MM.1S (cell line): ENCODE measurements at regions not wholly inside any gene's neighbourhood (a gene's known extent, or its start where the extent isn't known, plus 50 kb on each side); places are given as distances from the start of the nearest gene placed in this dataset.

Source experiments
- DNase-seq: peaks from one replicate; pipeline ENCODE4 v3.0.0-alpha.2; 2015
- H2AFZ ChIP-seq: fragments of 300-600 bp; sonication (generic); 2 replicates; pipeline ENCODE4 v1.6.0; 2016; ENCODE audit warnings: antibody characterized with exemption, low read length
- H3F3A ChIP-seq: fragments of 300-600 bp; sonication (generic); 2 replicates; pipeline ENCODE4 v1.6.1; 2016; ENCODE audit warnings: mild to moderate bottlenecking, antibody characterized with exemption, low read length, moderate library complexity, mixed read lengths; ENCODE audit not compliant: insufficient read depth
- H3K27ac ChIP-seq: fragments of 300-600 bp; sonication (generic); 2 replicates; pipeline ENCODE4 v1.5.1; 2016; ENCODE audit warnings: mild to moderate bottlenecking, low read length
- H3K27me3 ChIP-seq: fragments of 300-600 bp; sonication (generic); replicated peaks from 2 replicates; pipeline ENCODE4 v1.6.0; 2016; ENCODE audit warnings: low read length; ENCODE audit not compliant: insufficient read depth
- H3K36me3 ChIP-seq: fragments of 300-600 bp; sonication (generic); replicated peaks from 2 replicates; pipeline ENCODE4 v1.6.1; 2016; ENCODE audit warnings: mild to moderate bottlenecking, low read length, mixed read lengths; ENCODE audit not compliant: insufficient read depth
- H3K4me1 ChIP-seq: fragments of 300-600 bp; sonication (generic); 2 replicates; pipeline ENCODE4 v1.6.1; 2016; ENCODE audit warnings: low read length, mixed read lengths
- H3K4me2 ChIP-seq: fragments of 300-600 bp; sonication (generic); 2 replicates; pipeline ENCODE4 v1.6.0; 2016; ENCODE audit warnings: low read depth, low read length
- H3K4me3 ChIP-seq: fragments of 300-600 bp; sonication (generic); 2 replicates; pipeline ENCODE4 v1.5.1; 2016; ENCODE audit warnings: low read length, mixed read lengths
- H3K79me2 ChIP-seq: fragments of 300-600 bp; sonication (generic); 2 replicates; pipeline ENCODE4 v1.6.1; 2016; ENCODE audit warnings: mixed run types, low read length, mixed read lengths
- H3K9ac ChIP-seq: fragments of 300-600 bp; sonication (generic); 2 replicates; pipeline ENCODE4 v1.6.1; 2016; ENCODE audit warnings: low read length, mixed read lengths
- H3K9me2 ChIP-seq: fragments of 300-600 bp; sonication (generic); replicated peaks from 2 replicates; pipeline ENCODE4 v1.6.1; 2016; ENCODE audit warnings: mild to moderate bottlenecking, low read length, mixed read lengths; ENCODE audit not compliant: insufficient read depth
- H3K9me3 ChIP-seq: fragments of 300-600 bp; sonication (generic); replicated peaks from 2 replicates; pipeline ENCODE4 v1.6.1; 2016; ENCODE audit warnings: mild to moderate bottlenecking, low read length, mixed read lengths; ENCODE audit not compliant: insufficient read depth
- H4K20me1 ChIP-seq: fragments of 300-600 bp; sonication (generic); 2 replicates; pipeline ENCODE4 v1.6.1; 2016; ENCODE audit warnings: mild to moderate bottlenecking, low read length, moderate library complexity, mixed read lengths; ENCODE audit not compliant: insufficient read depth
- EZH2 ChIP-seq: fragments of 300-600 bp; sonication (generic); optimal IDR thresholded peaks from 2 replicates; pipeline ENCODE3; 2017; ENCODE audit warnings: low read depth, mild to moderate bottlenecking, antibody characterized with exemption, low read length, mixed read lengths
- EZH2phosphoT487 ChIP-seq: fragments of 300-600 bp; sonication (generic); IDR thresholded peaks from 2 replicates; pipeline ENCODE4 v1.6.1; 2018; ENCODE audit warnings: antibody characterized with exemption, low read length
- TF ChIP-seq, protein P1 (sequence below): fragments of 300-600 bp; sonication (generic); IDR thresholded peaks from 2 replicates; pipeline ENCODE4 v1.5.1; 2016; ENCODE audit warnings: antibody characterized with exemption, low read length, mixed read lengths

DNA sequence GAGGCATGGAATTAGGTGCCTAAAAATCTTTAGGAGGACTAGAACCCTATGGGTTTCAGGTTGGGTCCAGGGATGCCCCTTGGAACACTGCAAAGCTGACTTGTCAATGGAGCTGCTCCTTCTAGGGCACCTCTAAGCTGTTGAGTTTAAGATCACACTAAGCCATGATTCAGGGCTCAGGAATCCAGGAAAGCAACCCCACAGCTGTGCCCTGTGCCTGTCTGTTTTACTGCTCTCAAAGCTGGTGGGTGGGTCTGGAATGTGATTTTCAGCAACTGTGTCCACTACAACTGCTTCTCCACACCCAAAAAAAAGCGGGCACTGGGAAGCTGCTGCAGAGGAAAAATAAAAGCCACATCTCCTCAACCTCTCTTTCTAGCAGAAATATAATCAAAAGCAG, 310.4 kb upstream of the MOCS1 start:
- DNase-seq, result no peak
- no peaks in the 10 kb centered on the region for H3K79me2 ChIP-seq
- no peak overlapping the region for H3K4me3 ChIP-seq
- H3K4me1 ChIP-seq, result no peaks in the 10 kb centered on the region
- H4K20me1 ChIP-seq, result no peaks in the 10 kb centered on the region
- H3K4me2 ChIP-seq, result no peak overlapping the region
- no peaks in the 10 kb centered on the region for H3K9me3 ChIP-seq
- no peak overlapping the region for H2AFZ ChIP-seq
- H3K36me3 ChIP-seq, result no peaks in the 10 kb centered on the region
- no peak overlapping the region for H3K27ac ChIP-seq
- H3K9me2 ChIP-seq, result no peaks in the 10 kb centered on the region
- no peak overlapping the region for H3K9ac ChIP-seq
- H3K27me3 ChIP-seq, result no peaks in the 10 kb centered on the region
- no peak for TF ChIP-seq EZH2
- TF ChIP-seq, protein P1, sequence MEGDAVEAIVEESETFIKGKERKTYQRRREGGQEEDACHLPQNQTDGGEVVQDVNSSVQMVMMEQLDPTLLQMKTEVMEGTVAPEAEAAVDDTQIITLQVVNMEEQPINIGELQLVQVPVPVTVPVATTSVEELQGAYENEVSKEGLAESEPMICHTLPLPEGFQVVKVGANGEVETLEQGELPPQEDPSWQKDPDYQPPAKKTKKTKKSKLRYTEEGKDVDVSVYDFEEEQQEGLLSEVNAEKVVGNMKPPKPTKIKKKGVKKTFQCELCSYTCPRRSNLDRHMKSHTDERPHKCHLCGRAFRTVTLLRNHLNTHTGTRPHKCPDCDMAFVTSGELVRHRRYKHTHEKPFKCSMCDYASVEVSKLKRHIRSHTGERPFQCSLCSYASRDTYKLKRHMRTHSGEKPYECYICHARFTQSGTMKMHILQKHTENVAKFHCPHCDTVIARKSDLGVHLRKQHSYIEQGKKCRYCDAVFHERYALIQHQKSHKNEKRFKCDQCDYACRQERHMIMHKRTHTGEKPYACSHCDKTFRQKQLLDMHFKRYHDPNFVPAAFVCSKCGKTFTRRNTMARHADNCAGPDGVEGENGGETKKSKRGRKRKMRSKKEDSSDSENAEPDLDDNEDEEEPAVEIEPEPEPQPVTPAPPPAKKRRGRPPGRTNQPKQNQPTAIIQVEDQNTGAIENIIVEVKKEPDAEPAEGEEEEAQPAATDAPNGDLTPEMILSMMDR, result no peak
- no peak for TF ChIP-seq EZH2phosphoT487
- H3F3A ChIP-seq, result no peaks in the 10 kb centered on the region

DNA sequence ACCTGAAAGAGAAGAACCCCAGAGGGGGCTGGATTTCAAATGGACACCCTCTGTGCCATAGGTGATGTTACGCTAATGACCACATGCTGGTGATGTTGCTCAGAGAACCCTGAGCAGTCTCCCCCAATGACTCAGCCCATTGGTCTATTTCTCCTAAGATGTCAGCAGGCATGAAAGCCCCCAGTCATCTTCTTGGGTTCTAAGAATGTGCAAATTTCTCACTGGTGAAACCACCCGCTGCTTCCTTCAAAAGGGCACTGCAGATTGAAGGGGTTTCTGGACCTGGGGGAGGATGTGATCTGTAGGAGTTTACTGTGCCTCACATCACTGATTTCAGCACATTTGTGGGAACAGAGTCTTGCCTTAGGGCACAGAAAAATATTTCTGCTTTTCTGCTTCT, 298.4 kb upstream of the MOCS1 start:
- DNase-seq, result no peak
- H3K4me1 ChIP-seq, result no peaks in the 10 kb centered on the region
- TF ChIP-seq EZH2phosphoT487, result no peak
- TF ChIP-seq, protein P1, result no peak
- no peak for TF ChIP-seq EZH2
- H3K4me2 ChIP-seq, result no peak overlapping the region
- H3F3A ChIP-seq, result no peaks in the 10 kb centered on the region
- H3K9ac ChIP-seq, result no peak overlapping the region
- no peak overlapping the region for H2AFZ ChIP-seq
- no peaks in the 10 kb centered on the region for H3K9me3 ChIP-seq
- H3K27me3 ChIP-seq, result no peaks in the 10 kb centered on the region
- H3K4me3 ChIP-seq, result no peak overlapping the region
- H3K27ac ChIP-seq, result no peak overlapping the region
- H3K79me2 ChIP-seq, result no peaks in the 10 kb centered on the region
- no peaks in the 10 kb centered on the region for H4K20me1 ChIP-seq
- H3K9me2 ChIP-seq, result no peaks in the 10 kb centered on the region
- H3K36me3 ChIP-seq, result no peaks in the 10 kb centered on the region

- no peaks in the 10 kb centered on the region for H3K27me3 ChIP-seq
- H3K79me2 ChIP-seq, result no peaks in the 10 kb centered on the region
Observed at GRCh38 chr6:40227735-40228134, 293.5 kb upstream of the MOCS1 start.

More at GRCh38 chr6:40227735-40228134, 293.5 kb upstream of the MOCS1 start:
- Histone ChIP-seq H3K4me1 (no peaks in the 10 kb centered on the region), H3K27ac (no peak overlapping the region), H4K20me1 (no peaks in the 10 kb centered on the region), H3K9me2 (no peaks in the 10 kb centered on the region), H3K36me3 (no peaks in the 10 kb centered on the region), H3K4me2 (no peak overlapping the region), H2AFZ (no peak overlapping the region), H3K9me3 (no peaks in the 10 kb centered on the region), H3K9ac (no peak overlapping the region), H3F3A (no peaks in the 10 kb centered on the region), H3K4me3 (no peak overlapping the region)
- TF ChIP-seq, protein P1, result no peak
- TF ChIP-seq EZH2phosphoT487 (no peak), EZH2 (no peak)
- no peak for DNase-seq
